GM21423 (cell line): ENCODE measurements at regions not wholly inside any gene's neighbourhood (a gene's known extent, or its start where the extent isn't known, plus 50 kb on each side); places are given as distances from the start of the nearest gene placed in this dataset.

ENCODE experiments used
- ATAC-seq: cut with Tn5 transposase; IDR thresholded peaks from one replicate; pipeline ENCODE4 v1.9.1; 2021; ENCODE audit warnings: mild to moderate bottlenecking, moderate library complexity; ENCODE audit not compliant: unreplicated experiment

- no peak for ATAC-seq
Observed at GRCh38 chrX:40199704-40200103, 101.9 kb upstream of the BCOR start.

- no peak for ATAC-seq
Observed at GRCh38 chrX:40197071-40197470, 99.3 kb upstream of the BCOR start.

- no peak for ATAC-seq
Observed at GRCh38 chrX:40195368-40195767, 97.6 kb upstream of the BCOR start.

GRCh38 chrX:40192196-40192595 lies 94.4 kb upstream of the BCOR start:
- no peak for ATAC-seq

GRCh38 chrX:40189637-40190036 lies 91.9 kb upstream of the BCOR start:
- no peak for ATAC-seq

- no peak for ATAC-seq
Observed at GRCh38 chrX:40188573-40189417, 91.0 kb upstream of the BCOR start.

GRCh38 chrX:40184968-40185367 lies 87.2 kb upstream of the BCOR start:
- ATAC-seq = no peak

- no peak for ATAC-seq
Observed at GRCh38 chrX:40182615-40183014, 84.9 kb upstream of the BCOR start.

GRCh38 chrX:40182095-40182494 lies 84.3 kb upstream of the BCOR start:
- no peak for ATAC-seq

- ATAC-seq = no peak
Observed at GRCh38 chrX:40179283-40179682, 81.5 kb upstream of the BCOR start.

GRCh38 chrX:40177942-40178715 lies 80.4 kb upstream of the BCOR start:
- no peak for ATAC-seq

- ATAC-seq = no peak
Observed at GRCh38 chrX:40177489-40177888, 79.7 kb upstream of the BCOR start.

GRCh38 chrX:40177117-40177430 lies 79.3 kb upstream of the BCOR start:
- ATAC-seq = no peak

- ATAC-seq = peak; percentile 28
Observed at GRCh38 chrX:40176351-40177116, 78.8 kb upstream of the BCOR start.

- ATAC-seq = peak; percentile 24
Observed at GRCh38 chrX:40175511-40176350, 78.0 kb upstream of the BCOR start.

- peak; percentile 10 for ATAC-seq
Observed at GRCh38 chrX:40174854-40175510, 77.2 kb upstream of the BCOR start.

- no peak for ATAC-seq
Observed at GRCh38 chrX:40174001-40174853, 76.5 kb upstream of the BCOR start.

GRCh38 chrX:40173143-40174000 lies 75.6 kb upstream of the BCOR start:
- ATAC-seq = no peak
